MCF 10A (cell line): ENCODE measurements at regions not wholly inside any gene's neighbourhood (a gene's known extent, or its start where the extent isn't known, plus 50 kb on each side); places are given as distances from the start of the nearest gene placed in this dataset.
"Not testable (repeated sequence)": the region's sequence is repeated elsewhere in the genome, so short reads cannot be mapped to it uniquely, and the experiment has no call there.

Experiments
- BruUV-seq: library from RNA; stranded (reverse); fragments of 400-500 nt; replicated peaks from 2 replicates; lab custom pipeline; 2021; lab: Mats Ljungman, UMichigan
- CTCF ChIA-PET: fragments of 300-600 bp; sonication (Branson Sonifier 250); formaldehyde crosslinking; extraction: SDS; loops from one replicate; lab custom pipeline; 2021; ENCODE audit warnings: antibody characterized with exemption, inconsistent platforms; lab: Yijun Ruan, JAX
- POLR2A ChIA-PET: fragments of 300-600, 350-650 bp; sonication (Branson Sonifier 250); formaldehyde crosslinking; extraction: SDS; loops from one replicate; lab custom pipeline; 2020; ENCODE audit warnings: antibody characterized with exemption, inconsistent platforms; lab: Yijun Ruan, JAX
- DNase-seq: peaks from one replicate; pipeline ENCODE4 v3.0.0-alpha.2; 2018; ENCODE audit not compliant: unreplicated experiment
- H3K27ac Mint-ChIP-seq: one replicate; pipeline ENCODE4 v1.8.0; 2022; ENCODE audit warnings: mild to moderate bottlenecking, low read depth, mixed read lengths; ENCODE audit not compliant: unreplicated experiment
- H3K27me3 Mint-ChIP-seq: one replicate; pipeline ENCODE4 v1.8.0; 2022; ENCODE audit warnings: mixed read lengths; ENCODE audit not compliant: insufficient read depth, unreplicated experiment
- H3K36me3 Mint-ChIP-seq: one replicate; pipeline ENCODE4 v1.8.0; 2022; ENCODE audit warnings: mild to moderate bottlenecking, moderate library complexity, mixed read lengths; ENCODE audit not compliant: insufficient read depth, unreplicated experiment
- H3K4me1 Mint-ChIP-seq: one replicate; pipeline ENCODE4 v1.8.0; 2022; ENCODE audit warnings: mixed read lengths; ENCODE audit not compliant: insufficient read depth, unreplicated experiment
- H3K4me3 Mint-ChIP-seq: one replicate; pipeline ENCODE4 v1.8.0; 2022; ENCODE audit warnings: mild to moderate bottlenecking, moderate library complexity, mixed read lengths; ENCODE audit not compliant: unreplicated experiment
- H3K9me3 Mint-ChIP-seq: one replicate; pipeline ENCODE4 v1.8.0; 2022; ENCODE audit warnings: mixed read lengths; ENCODE audit not compliant: unreplicated experiment
- intact Hi-C: fragments of 100-400 bp; cut with micrococcal nuclease; formaldehyde crosslinking; loops from 2 replicates; pipeline ENCODE4 v1.14.1; 2022
- TF ChIP-seq, protein P1 (sequence below): fragments of 200-600 bp; IDR thresholded peaks from one replicate; pipeline ENCODE4 v1.8.0; 2022; ENCODE audit warnings: antibody characterized with exemption, mild to moderate bottlenecking; ENCODE audit not compliant: unreplicated experiment

- Mint-ChIP-seq H3K4me1 (peaks cover 4% of the 10 kb centered on the region), H3K4me3 (no peak overlapping the region), H3K9me3 (no peaks in the 10 kb centered on the region), H3K27me3 (no peaks in the 10 kb centered on the region), H3K36me3 (no peaks in the 10 kb centered on the region), H3K27ac (no peak overlapping the region)
- TF ChIP-seq, protein P1, sequence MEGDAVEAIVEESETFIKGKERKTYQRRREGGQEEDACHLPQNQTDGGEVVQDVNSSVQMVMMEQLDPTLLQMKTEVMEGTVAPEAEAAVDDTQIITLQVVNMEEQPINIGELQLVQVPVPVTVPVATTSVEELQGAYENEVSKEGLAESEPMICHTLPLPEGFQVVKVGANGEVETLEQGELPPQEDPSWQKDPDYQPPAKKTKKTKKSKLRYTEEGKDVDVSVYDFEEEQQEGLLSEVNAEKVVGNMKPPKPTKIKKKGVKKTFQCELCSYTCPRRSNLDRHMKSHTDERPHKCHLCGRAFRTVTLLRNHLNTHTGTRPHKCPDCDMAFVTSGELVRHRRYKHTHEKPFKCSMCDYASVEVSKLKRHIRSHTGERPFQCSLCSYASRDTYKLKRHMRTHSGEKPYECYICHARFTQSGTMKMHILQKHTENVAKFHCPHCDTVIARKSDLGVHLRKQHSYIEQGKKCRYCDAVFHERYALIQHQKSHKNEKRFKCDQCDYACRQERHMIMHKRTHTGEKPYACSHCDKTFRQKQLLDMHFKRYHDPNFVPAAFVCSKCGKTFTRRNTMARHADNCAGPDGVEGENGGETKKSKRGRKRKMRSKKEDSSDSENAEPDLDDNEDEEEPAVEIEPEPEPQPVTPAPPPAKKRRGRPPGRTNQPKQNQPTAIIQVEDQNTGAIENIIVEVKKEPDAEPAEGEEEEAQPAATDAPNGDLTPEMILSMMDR: no peak
- CTCF ChIA-PET: no interaction called here
- POLR2A ChIA-PET: interaction anchor here (0.7 kb wide), 1 partner anchor 768 kb away, joined by 4 read pairs; no protein-coding TSS in a partner anchor
- no TSS peak for BruUV-seq
- intact Hi-C loops: no loop called here
- DNase-seq: no peak
These were observed 817.1 kb upstream of the CDH9 start for GRCh38 chr5:27855491-27855890.

DNA sequence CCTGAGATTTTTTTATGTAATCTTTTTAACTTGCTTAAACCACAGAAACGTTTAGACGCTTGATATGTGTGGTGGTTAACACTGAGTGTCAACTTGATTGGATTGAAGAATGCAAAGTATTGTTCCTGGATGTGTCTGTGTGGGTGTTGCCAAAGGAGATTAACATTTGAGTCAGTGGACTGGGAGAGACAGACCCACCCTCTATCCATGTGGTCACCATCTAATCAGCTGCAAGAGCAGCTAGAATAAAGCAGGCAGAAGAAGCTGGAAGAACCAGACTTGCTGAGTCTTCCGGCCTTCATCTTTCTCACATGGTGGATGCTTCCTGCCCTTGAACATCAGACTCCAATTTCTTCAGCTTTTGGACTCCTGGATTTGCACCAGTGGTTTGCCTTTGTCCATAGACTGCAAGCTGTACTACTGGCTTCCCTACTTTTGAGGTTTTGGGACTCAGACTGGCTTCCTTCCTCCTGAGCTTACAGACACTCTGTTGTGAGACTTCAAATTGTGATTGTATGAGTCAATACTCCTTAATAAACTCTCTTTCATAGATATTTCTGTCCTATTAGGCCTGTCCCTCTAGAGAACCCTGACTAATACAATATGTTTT, 816.0 kb upstream of the CDH9 start:
- Mint-ChIP-seq H3K4me1 (peaks cover 4% of the 10 kb centered on the region), H3K36me3 (peaks cover under 1% of the 10 kb centered on the region), H3K9me3 (no peaks in the 10 kb centered on the region), H3K4me3 (no peak overlapping the region), H3K27ac (no peak overlapping the region), H3K27me3 (no peaks in the 10 kb centered on the region)
- ChIA-PET POLR2A (no interaction called here), CTCF (interaction anchor here (0.7 kb wide), 1 partner anchor 724 kb away, joined by 3 read pairs; no protein-coding TSS in a partner anchor)
- no TSS peak for BruUV-seq
- TF ChIP-seq, protein P1: no peak
- intact Hi-C loops: no loop called here
- DNase-seq: no peak

GRCh38 chr5:27845248-27845647, 806.9 kb upstream of the CDH9 start:
- Mint-ChIP-seq H3K9me3 (no peaks in the 10 kb centered on the region), H3K27me3 (no peaks in the 10 kb centered on the region), H3K4me3 (no peak overlapping the region), H3K4me1 (no peaks in the 10 kb centered on the region), H3K27ac (no peak overlapping the region), H3K36me3 (peaks cover 6% of the 10 kb centered on the region)
- intact Hi-C loops: no loop called here
- no TSS peak for BruUV-seq
- TF ChIP-seq, protein P1: no peak
- POLR2A ChIA-PET: no interaction called here
- no peak for DNase-seq
- CTCF ChIA-PET: no interaction called here

DNA sequence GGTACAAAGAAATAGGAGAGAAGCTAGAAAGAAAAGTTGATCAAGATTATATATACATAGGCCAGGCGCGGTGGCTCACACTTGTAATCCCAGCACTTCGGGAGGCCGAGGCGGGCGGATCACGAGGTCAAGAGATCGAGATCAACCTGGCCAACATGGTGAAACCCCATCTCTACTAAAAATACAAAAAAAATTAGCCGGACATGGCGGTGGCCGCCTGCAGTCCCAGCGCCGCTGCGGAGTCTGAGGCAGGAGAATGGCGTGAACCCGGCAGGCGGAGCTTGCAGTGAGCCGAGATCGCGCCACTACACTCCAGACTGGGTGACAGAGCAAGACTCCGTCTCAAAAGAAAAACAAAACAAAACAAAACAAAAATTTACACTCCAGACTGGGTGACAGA, 798.3 kb upstream of the CDH9 start:
- POLR2A ChIA-PET: interaction anchor here (1.1 kb wide), 1 partner anchor 10 kb away, joined by 3 read pairs; no protein-coding TSS in a partner anchor
- H3K4me1 Mint-ChIP-seq, BruUV-seq, H3K36me3 Mint-ChIP-seq, H3K4me3 Mint-ChIP-seq, H3K27ac Mint-ChIP-seq, H3K9me3 Mint-ChIP-seq, intact Hi-C loops, H3K27me3 Mint-ChIP-seq, DNase-seq, CTCF ChIA-PET: not testable (repeated sequence)
